SU-DHL-6 (cell line): ENCODE measurements at regions not wholly inside any gene's neighbourhood (a gene's known extent, or its start where the extent isn't known, plus 50 kb on each side); places are given as distances from the start of the nearest gene placed in this dataset.

Experiments used
- H2AFZ ChIP-seq: fragments of 200-600 bp; sonication (generic); 2 replicates; pipeline ENCODE4 v1.6.1; 2014; ENCODE audit warnings: low read depth, mild to moderate bottlenecking, moderate library complexity, mixed read lengths, antibody characterized with exemption, low read length; ENCODE audit not compliant: severe bottlenecking
- H3F3A ChIP-seq: fragments of 200-600 bp; shearing (Covaris generic); 2 replicates; pipeline ENCODE4 v1.6.0; 2016; ENCODE audit warnings: antibody characterized with exemption, mild to moderate bottlenecking; ENCODE audit not compliant: insufficient read depth
- H3K27ac ChIP-seq: fragments of 200-600 bp; sonication (generic); 2 replicates; pipeline ENCODE4 v1.5.1; 2016; ENCODE audit warnings: low read depth, mild to moderate bottlenecking, low read length, moderate library complexity, mixed read lengths
- H3K27me3 ChIP-seq: fragments of 200-600 bp; sonication (generic), shearing (Covaris generic); 2 replicates; pipeline ENCODE4 v1.6.0; 2014; ENCODE audit warnings: mild to moderate bottlenecking, low read length
- H3K36me3 ChIP-seq: fragments of 200-600 bp; sonication (generic); 2 replicates; pipeline ENCODE4 v1.6.1; 2014; ENCODE audit warnings: mild to moderate bottlenecking, low read length, mixed read lengths
- H3K4me2 ChIP-seq: fragments of 300-600, 200-600 bp; shearing (Covaris generic), sonication (generic); 2 replicates; pipeline ENCODE4 v1.6.0; 2014; ENCODE audit warnings: low read length, low read depth, mild to moderate bottlenecking; ENCODE audit not compliant: poor library complexity, severe bottlenecking
- H3K4me3 ChIP-seq: fragments of 200-600 bp; sonication (generic); 2 replicates; pipeline ENCODE4 v1.5.1; 2014; ENCODE audit warnings: antibody characterized with exemption, low read length, mild to moderate bottlenecking, mixed read lengths; ENCODE audit not compliant: insufficient read depth, poor library complexity, severe bottlenecking
- H3K79me2 ChIP-seq: fragments of 200-600 bp; sonication (generic); 2 replicates; pipeline ENCODE4 v1.6.1; 2014; ENCODE audit warnings: mild to moderate bottlenecking, low read length, moderate library complexity; ENCODE audit not compliant: insufficient read depth
- H3K9ac ChIP-seq: fragments of 200-600 bp; sonication (generic); 2 replicates; pipeline ENCODE4 v1.7.0; 2014; ENCODE audit warnings: mild to moderate bottlenecking, low read length
- H3K9me2 ChIP-seq: fragments of 200-600 bp; sonication (generic); replicated peaks from 2 replicates; pipeline ENCODE4 v1.6.1; 2014; ENCODE audit warnings: low read length; ENCODE audit not compliant: insufficient read depth
- H3K9me3 ChIP-seq: fragments of 200-600 bp; sonication (generic); 2 replicates; pipeline ENCODE4 v1.6.1; 2014; ENCODE audit warnings: low read length, mixed read lengths; ENCODE audit not compliant: insufficient read depth
- H4K20me1 ChIP-seq: fragments of 200-600 bp; sonication (generic); 2 replicates; pipeline ENCODE4 v1.6.1; 2014; ENCODE audit warnings: low read depth, mild to moderate bottlenecking, antibody characterized with exemption, low read length, moderate library complexity, mixed read lengths
- EZH2phosphoT487 ChIP-seq: fragments of 200-600 bp; sonication (generic), shearing (Covaris generic); conservative IDR thresholded peaks from 2 replicates; pipeline ENCODE4 v1.6.1; 2018; ENCODE audit warnings: mild to moderate bottlenecking, antibody characterized with exemption, low read length, moderate library complexity, mixed read lengths
- TF ChIP-seq, protein P1 (sequence below): fragments of 200-600 bp; sonication (generic); IDR thresholded peaks from one replicate; pipeline ENCODE4 v1.5.1; 2017; ENCODE audit warnings: antibody characterized with exemption, mild to moderate bottlenecking, low read length, moderate library complexity; ENCODE audit not compliant: insufficient read depth, poor library complexity, severe bottlenecking

DNA sequence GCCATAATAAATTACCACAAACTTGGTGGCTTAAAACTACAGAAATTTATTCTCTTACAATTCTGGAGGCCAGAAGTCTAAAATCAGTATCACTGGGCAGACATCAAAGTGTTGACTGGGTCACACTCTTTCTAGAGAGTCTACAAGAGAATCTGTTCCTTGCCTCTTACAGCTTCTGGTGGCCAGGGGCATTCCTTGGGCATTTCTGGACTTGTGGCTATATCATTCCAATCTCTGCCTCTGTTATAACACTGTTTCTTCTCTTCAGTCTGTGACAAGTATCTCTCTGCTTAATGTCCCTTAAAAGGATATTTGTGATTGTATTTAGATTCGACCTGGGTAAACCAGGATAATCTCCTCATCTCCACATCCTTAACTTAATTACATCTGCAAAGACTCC, 207.3 kb upstream of the DCAF8L1 start:
- no peaks in the 10 kb centered on the region for H3K27me3 ChIP-seq
- H2AFZ ChIP-seq: no peak overlapping the region
- no peaks in the 10 kb centered on the region for H3K9me2 ChIP-seq

GRCh38 chrX:28180096-28180495, 198.8 kb upstream of the DCAF8L1 start:
- Histone ChIP-seq H3K36me3 (no peaks in the 10 kb centered on the region), H3K79me2 (no peaks in the 10 kb centered on the region), H3K9me2 (no peaks in the 10 kb centered on the region), H3K27me3 (no peaks in the 10 kb centered on the region), H3K27ac (no peak overlapping the region), H3K9ac (no peak overlapping the region), H3K4me2 (no peak overlapping the region), H2AFZ (no peak overlapping the region), H3K4me3 (no peak overlapping the region), H3K9me3 (no peaks in the 10 kb centered on the region), H3F3A (no peaks in the 10 kb centered on the region), H4K20me1 (no peaks in the 10 kb centered on the region)
- no peak for TF ChIP-seq EZH2phosphoT487
- TF ChIP-seq, protein P1, sequence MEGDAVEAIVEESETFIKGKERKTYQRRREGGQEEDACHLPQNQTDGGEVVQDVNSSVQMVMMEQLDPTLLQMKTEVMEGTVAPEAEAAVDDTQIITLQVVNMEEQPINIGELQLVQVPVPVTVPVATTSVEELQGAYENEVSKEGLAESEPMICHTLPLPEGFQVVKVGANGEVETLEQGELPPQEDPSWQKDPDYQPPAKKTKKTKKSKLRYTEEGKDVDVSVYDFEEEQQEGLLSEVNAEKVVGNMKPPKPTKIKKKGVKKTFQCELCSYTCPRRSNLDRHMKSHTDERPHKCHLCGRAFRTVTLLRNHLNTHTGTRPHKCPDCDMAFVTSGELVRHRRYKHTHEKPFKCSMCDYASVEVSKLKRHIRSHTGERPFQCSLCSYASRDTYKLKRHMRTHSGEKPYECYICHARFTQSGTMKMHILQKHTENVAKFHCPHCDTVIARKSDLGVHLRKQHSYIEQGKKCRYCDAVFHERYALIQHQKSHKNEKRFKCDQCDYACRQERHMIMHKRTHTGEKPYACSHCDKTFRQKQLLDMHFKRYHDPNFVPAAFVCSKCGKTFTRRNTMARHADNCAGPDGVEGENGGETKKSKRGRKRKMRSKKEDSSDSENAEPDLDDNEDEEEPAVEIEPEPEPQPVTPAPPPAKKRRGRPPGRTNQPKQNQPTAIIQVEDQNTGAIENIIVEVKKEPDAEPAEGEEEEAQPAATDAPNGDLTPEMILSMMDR: no peak

More for the DNA sequence above, 207.3 kb upstream of the DCAF8L1 start:
- no peaks in the 10 kb centered on the region for H4K20me1 ChIP-seq
- H3K36me3 ChIP-seq: no peaks in the 10 kb centered on the region
- H3K9ac ChIP-seq: no peak overlapping the region
- no peaks in the 10 kb centered on the region for H3F3A ChIP-seq
- no peak for TF ChIP-seq EZH2phosphoT487
- TF ChIP-seq, protein P1: no peak
- no peak overlapping the region for H3K27ac ChIP-seq
- no peaks in the 10 kb centered on the region for H3K79me2 ChIP-seq
- no peak overlapping the region for H3K4me2 ChIP-seq
- no peak overlapping the region for H3K4me3 ChIP-seq
- H3K9me3 ChIP-seq: no peaks in the 10 kb centered on the region

DNA sequence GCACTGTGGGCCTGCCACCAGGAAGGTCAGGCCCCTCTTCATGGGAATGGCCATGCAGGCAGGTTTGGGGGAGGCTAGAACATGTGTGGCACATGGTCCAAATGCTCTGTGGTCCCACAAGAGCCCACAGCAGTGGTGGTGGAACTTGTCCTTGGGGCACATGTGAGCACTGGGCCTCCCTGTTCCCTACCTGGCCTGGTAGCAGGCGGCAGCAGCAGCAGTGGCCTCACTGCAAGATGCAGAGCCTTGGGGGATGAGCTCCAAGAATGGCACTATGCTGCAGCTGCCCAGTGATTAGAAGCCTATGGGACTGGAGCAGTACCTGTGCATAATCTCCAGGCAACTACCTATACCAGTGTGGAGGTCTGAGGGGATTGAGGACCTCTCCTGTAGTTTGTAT, 197.0 kb upstream of the DCAF8L1 start:
- Histone ChIP-seq H3K9ac (no peak overlapping the region), H3K79me2 (no peaks in the 10 kb centered on the region), H3K4me3 (no peak overlapping the region), H3K36me3 (no peaks in the 10 kb centered on the region), H3K27ac (no peak overlapping the region), H4K20me1 (no peaks in the 10 kb centered on the region), H3F3A (no peaks in the 10 kb centered on the region), H3K4me2 (no peak overlapping the region), H3K27me3 (no peaks in the 10 kb centered on the region), H2AFZ (no peak overlapping the region), H3K9me3 (no peaks in the 10 kb centered on the region), H3K9me2 (no peaks in the 10 kb centered on the region)
- TF ChIP-seq, protein P1: no peak
- TF ChIP-seq EZH2phosphoT487: no peak
